Panc1 (cell line): ENCODE measurements at regions not wholly inside any gene's neighbourhood (a gene's known extent, or its start where the extent isn't known, plus 50 kb on each side); places are given as distances from the start of the nearest gene placed in this dataset.

Source experiments
- POLR2AphosphoS5 ChIP-seq: IDR thresholded peaks from 2 replicates; pipeline ENCODE4 v1.6.1; 2012; ENCODE audit warnings: mild to moderate bottlenecking, low read depth, low read length, moderate library complexity
- TF ChIP-seq, protein P1 (sequence below): fragments of 450-650 bp; IDR thresholded peaks from 2 replicates; pipeline ENCODE4 v1.5.1; 2017; ENCODE audit warnings: mild to moderate bottlenecking
- TF ChIP-seq, protein P2 (sequence below), 2 experiments: IDR thresholded peaks; 2 replicates each; pipeline ENCODE4 v1.6.1; 2011 to 2012; ENCODE audit warnings: low read depth in 2 of 2, control low read depth in 1 of 2, low read length in 1 of 2, mild to moderate bottlenecking in 1 of 2, moderate library complexity in 1 of 2; ENCODE audit not compliant: insufficient read depth in 1 of 2

DNA sequence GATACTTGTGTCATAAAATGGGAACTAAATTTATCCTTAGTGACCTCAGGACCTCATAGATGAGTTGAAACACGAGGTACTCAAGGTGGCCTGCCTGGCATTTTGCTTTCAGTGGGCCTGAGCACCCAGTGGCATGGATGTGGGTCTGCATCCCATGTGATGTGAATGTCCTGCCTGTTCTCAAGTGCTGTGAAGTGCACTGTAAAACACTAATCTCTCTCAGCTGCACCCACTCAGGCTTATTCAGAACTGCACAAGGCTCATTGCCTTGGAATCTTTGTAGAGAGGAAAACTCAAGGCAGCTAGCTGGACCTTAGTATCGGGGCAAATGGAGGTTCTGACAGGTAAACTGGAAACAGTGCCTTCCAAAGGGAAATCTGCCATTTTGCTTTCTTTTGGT lies 767.0 kb downstream of the TUSC7 start:
- TF ChIP-seq, protein P1, sequence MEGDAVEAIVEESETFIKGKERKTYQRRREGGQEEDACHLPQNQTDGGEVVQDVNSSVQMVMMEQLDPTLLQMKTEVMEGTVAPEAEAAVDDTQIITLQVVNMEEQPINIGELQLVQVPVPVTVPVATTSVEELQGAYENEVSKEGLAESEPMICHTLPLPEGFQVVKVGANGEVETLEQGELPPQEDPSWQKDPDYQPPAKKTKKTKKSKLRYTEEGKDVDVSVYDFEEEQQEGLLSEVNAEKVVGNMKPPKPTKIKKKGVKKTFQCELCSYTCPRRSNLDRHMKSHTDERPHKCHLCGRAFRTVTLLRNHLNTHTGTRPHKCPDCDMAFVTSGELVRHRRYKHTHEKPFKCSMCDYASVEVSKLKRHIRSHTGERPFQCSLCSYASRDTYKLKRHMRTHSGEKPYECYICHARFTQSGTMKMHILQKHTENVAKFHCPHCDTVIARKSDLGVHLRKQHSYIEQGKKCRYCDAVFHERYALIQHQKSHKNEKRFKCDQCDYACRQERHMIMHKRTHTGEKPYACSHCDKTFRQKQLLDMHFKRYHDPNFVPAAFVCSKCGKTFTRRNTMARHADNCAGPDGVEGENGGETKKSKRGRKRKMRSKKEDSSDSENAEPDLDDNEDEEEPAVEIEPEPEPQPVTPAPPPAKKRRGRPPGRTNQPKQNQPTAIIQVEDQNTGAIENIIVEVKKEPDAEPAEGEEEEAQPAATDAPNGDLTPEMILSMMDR: no peak
- no peak for TF ChIP-seq POLR2AphosphoS5
- TF ChIP-seq, protein P2, sequence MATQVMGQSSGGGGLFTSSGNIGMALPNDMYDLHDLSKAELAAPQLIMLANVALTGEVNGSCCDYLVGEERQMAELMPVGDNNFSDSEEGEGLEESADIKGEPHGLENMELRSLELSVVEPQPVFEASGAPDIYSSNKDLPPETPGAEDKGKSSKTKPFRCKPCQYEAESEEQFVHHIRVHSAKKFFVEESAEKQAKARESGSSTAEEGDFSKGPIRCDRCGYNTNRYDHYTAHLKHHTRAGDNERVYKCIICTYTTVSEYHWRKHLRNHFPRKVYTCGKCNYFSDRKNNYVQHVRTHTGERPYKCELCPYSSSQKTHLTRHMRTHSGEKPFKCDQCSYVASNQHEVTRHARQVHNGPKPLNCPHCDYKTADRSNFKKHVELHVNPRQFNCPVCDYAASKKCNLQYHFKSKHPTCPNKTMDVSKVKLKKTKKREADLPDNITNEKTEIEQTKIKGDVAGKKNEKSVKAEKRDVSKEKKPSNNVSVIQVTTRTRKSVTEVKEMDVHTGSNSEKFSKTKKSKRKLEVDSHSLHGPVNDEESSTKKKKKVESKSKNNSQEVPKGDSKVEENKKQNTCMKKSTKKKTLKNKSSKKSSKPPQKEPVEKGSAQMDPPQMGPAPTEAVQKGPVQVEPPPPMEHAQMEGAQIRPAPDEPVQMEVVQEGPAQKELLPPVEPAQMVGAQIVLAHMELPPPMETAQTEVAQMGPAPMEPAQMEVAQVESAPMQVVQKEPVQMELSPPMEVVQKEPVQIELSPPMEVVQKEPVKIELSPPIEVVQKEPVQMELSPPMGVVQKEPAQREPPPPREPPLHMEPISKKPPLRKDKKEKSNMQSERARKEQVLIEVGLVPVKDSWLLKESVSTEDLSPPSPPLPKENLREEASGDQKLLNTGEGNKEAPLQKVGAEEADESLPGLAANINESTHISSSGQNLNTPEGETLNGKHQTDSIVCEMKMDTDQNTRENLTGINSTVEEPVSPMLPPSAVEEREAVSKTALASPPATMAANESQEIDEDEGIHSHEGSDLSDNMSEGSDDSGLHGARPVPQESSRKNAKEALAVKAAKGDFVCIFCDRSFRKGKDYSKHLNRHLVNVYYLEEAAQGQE (IDR thresholded peaks at IDR 0.05; ENCODE audit: insufficient read depth in 1 of 2, low read depth in 2 of 2, low read length in 1 of 2): no peak
